ENCODE measurements at regions not wholly inside any gene's neighbourhood (a gene's known extent, or its start where the extent isn't known, plus 50 kb on each side); places are given as distances from the start of the nearest gene placed in this dataset.

DNA sequence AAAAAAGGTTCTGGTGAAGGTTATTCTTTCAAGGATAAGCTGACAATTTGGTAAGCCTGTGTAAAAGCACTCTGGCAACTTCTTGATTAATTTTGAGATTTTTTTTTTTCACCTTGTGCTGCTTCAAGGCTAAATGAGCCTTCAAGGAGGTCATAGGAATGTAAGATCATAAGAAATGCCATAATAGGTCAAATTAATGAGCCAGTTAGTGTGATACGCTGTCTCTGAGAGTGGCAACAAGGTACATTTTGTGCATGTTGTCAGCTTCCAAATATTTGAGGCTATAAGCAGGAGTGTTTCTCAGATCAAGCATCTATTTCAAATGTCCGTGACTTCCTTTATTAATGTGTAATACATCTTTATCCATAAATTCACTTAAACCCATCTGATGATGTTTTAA lies 72.3 kb upstream of the CDH6 start:
- Histone ChIP-seq H3K27me3 (no peaks in the 10 kb centered on the region), H3K4me1 (no peaks in the 10 kb centered on the region), H3K27ac (no peak overlapping the region), H3K36me3 (no peaks in the 10 kb centered on the region), H3K4me3 (no peak overlapping the region), H3K9me3 (peaks cover 0 to under 1% of the 10 kb centered on the region in 2 donors)
- DNase-seq: no peak
- WGBS, 2 donors (ENCODE audit: low coverage in 1 of 2): 78 to 79% methylated on average over 2 of the region's 2 CpGs
- TF ChIP-seq POLR2AphosphoS5 (IDR thresholded peaks at IDR 0.05) (no peak), POLR2A (IDR thresholded peaks at IDR 0.05) (no peak), EP300 (IDR thresholded peaks at IDR 0.05; ENCODE audit: low read depth) (no peak)
- TF ChIP-seq, protein P1, sequence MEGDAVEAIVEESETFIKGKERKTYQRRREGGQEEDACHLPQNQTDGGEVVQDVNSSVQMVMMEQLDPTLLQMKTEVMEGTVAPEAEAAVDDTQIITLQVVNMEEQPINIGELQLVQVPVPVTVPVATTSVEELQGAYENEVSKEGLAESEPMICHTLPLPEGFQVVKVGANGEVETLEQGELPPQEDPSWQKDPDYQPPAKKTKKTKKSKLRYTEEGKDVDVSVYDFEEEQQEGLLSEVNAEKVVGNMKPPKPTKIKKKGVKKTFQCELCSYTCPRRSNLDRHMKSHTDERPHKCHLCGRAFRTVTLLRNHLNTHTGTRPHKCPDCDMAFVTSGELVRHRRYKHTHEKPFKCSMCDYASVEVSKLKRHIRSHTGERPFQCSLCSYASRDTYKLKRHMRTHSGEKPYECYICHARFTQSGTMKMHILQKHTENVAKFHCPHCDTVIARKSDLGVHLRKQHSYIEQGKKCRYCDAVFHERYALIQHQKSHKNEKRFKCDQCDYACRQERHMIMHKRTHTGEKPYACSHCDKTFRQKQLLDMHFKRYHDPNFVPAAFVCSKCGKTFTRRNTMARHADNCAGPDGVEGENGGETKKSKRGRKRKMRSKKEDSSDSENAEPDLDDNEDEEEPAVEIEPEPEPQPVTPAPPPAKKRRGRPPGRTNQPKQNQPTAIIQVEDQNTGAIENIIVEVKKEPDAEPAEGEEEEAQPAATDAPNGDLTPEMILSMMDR (IDR thresholded peaks at IDR 0.05): no peak
- intact Hi-C loops (cut with DNase I; ENCODE audit: low total_unique reads) (no loop called here), in situ Hi-C loops (cut with MboI; ENCODE audit: low pct_ligation_motif_present in 1 of 4, low pct_unique_long_range_greater_than_20kb in 1 of 4, low sequenced_read_pairs in 3 of 4) (no loop called here)

DNA sequence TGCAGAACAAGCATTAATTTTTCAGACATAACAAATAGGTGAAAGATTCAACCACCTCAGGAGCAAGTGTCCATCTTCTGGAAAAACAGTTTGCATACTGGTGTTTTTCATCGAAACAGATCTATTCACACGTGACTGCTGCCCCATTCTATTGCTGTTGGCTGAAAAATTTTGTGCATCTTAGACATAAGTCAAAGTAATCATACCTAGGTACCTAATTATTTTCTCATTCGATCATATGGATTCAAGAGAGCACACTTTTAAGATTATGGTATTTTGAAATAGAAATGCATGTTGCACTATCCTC lies 72.9 kb upstream of the CDH6 start:
- Histone ChIP-seq H3K4me1 (no peaks in the 10 kb centered on the region), H3K27ac (no peak overlapping the region), H3K4me3 (no peak overlapping the region), H3K9me3 (no peaks in the 10 kb centered on the region), H3K27me3 (no peaks in the 10 kb centered on the region), H3K36me3 (no peaks in the 10 kb centered on the region)
- TF ChIP-seq, protein P1 (IDR thresholded peaks at IDR 0.05): no peak
- TF ChIP-seq POLR2AphosphoS5 (IDR thresholded peaks at IDR 0.05) (no peak), EP300 (IDR thresholded peaks at IDR 0.05; ENCODE audit: low read depth) (no peak), POLR2A (IDR thresholded peaks at IDR 0.05) (no peak)
- no peak for DNase-seq
- in situ Hi-C loops (cut with MboI; ENCODE audit: low pct_ligation_motif_present in 1 of 4, low pct_unique_long_range_greater_than_20kb in 1 of 4, low sequenced_read_pairs in 3 of 4) (no loop called here), intact Hi-C loops (cut with DNase I; ENCODE audit: low total_unique reads) (no loop called here)
- 78 to 82% methylated on average over 3 of the region's 3 CpGs for WGBS, 2 donors (ENCODE audit: low coverage in 1 of 2)

DNA sequence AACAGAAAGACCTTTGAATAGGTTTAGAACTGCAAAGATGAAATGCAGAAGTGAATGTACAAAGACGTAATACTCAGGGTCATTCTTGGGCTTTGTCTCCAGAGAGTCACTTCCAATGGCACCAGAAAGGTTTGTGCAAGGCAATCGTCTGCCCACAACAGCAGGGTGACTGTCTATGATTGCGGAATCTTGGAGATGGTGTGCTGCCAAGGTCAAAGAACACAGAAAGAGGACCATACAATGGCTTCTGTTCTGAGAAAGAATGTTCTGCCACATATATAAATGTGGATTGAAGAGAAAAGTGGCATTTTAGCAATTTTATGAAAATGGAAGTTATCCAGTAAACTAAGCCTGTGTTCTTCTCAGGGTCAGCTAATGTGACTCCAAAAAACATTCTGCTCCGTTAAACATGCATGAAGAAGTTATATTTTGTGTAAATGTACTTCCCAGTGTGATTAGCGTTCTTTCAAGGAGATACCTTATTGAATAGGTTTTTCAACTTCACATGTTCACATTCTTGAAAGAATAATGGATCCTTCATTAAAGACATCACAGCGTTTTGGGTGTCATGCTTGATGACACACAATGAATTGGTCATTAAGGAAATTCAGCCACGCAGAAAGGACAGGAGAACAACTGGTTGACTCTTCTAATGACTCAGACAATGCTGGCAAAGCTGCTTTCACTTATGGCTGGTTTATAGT lies 73.4 kb upstream of the CDH6 start:
- no peaks in the 10 kb centered on the region for H3K27me3 ChIP-seq
- 73 to 80% methylated on average over 7 of the region's 7 CpGs for WGBS, 2 donors (ENCODE audit: low coverage in 1 of 2)
- TF ChIP-seq POLR2AphosphoS5 (IDR thresholded peaks at IDR 0.05) (no peak), POLR2A (IDR thresholded peaks at IDR 0.05) (no peak), EP300 (IDR thresholded peaks at IDR 0.05; ENCODE audit: low read depth) (no peak)
- TF ChIP-seq, protein P1 (IDR thresholded peaks at IDR 0.05): no peak
- no peaks in the 10 kb centered on the region for H3K36me3 ChIP-seq
- no peak overlapping the region for H3K27ac ChIP-seq
- intact Hi-C loops (cut with DNase I; ENCODE audit: low total_unique reads): no loop called here
- in situ Hi-C loops (cut with MboI; ENCODE audit: low pct_ligation_motif_present in 1 of 4, low pct_unique_long_range_greater_than_20kb in 1 of 4, low sequenced_read_pairs in 3 of 4): no loop called here
- H3K9me3 ChIP-seq: no peaks in the 10 kb centered on the region
- DNase-seq: no peak
- no peaks in the 10 kb centered on the region for H3K4me1 ChIP-seq
- no peak overlapping the region for H3K4me3 ChIP-seq

- intact Hi-C loops (cut with DNase I; ENCODE audit: low total_unique reads): no loop called here
- WGBS, 2 donors (ENCODE audit: low coverage in 1 of 2): 78 to 79% methylated on average over 5 to 6 of the region's 6 CpGs
Measured at GRCh38 chr5:31116466-31117031, 76.9 kb upstream of the CDH6 start.

More at GRCh38 chr5:31116466-31117031, 76.9 kb upstream of the CDH6 start:
- Histone ChIP-seq H3K27ac (no peak overlapping the region), H3K4me3 (no peak overlapping the region), H3K27me3 (no peaks in the 10 kb centered on the region), H3K36me3 (no peaks in the 10 kb centered on the region), H3K9me3 (no peaks in the 10 kb centered on the region), H3K4me1 (no peaks in the 10 kb centered on the region)
- DNase-seq: no peak
- TF ChIP-seq POLR2A (IDR thresholded peaks at IDR 0.05) (no peak), POLR2AphosphoS5 (IDR thresholded peaks at IDR 0.05) (no peak), EP300 (IDR thresholded peaks at IDR 0.05; ENCODE audit: low read depth) (no peak)
- TF ChIP-seq, protein P1 (IDR thresholded peaks at IDR 0.05): no peak
- in situ Hi-C loops (cut with MboI; ENCODE audit: low pct_ligation_motif_present in 1 of 4, low pct_unique_long_range_greater_than_20kb in 1 of 4, low sequenced_read_pairs in 3 of 4): no loop called here
